DLD1 (cell line): ENCODE measurements at regions not wholly inside any gene's neighbourhood (a gene's known extent, or its start where the extent isn't known, plus 50 kb on each side); places are given as distances from the start of the nearest gene placed in this dataset.

Experiments
- in situ Hi-C: cut with HindIII; loops from 2 replicates; pipeline ENCODE4 v1.10.0; 2017; ENCODE audit warnings: low sequenced_read_pairs

DNA sequence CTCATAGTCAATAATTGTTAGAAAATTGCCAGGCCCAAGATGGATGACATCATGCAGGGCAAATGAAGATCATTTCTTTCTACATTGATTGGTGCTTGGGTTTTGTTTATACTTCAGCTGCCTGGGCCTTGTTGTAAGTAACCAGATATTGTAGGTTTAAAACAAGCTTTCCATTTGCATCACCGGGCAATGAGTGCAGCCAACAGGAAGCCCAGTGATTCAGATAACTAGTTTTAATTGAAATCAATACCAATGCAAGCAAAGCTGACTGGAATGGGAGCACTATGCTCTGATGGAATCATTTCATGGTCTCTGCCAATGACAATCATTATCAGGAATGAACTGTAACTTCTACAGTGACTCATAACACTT, 279.3 kb downstream of the DUSP6 start:
- in situ Hi-C loops, result loop anchor here (25.0 kb wide), 1 partner anchor 389 kb away; no protein-coding TSS in a partner anchor

DNA sequence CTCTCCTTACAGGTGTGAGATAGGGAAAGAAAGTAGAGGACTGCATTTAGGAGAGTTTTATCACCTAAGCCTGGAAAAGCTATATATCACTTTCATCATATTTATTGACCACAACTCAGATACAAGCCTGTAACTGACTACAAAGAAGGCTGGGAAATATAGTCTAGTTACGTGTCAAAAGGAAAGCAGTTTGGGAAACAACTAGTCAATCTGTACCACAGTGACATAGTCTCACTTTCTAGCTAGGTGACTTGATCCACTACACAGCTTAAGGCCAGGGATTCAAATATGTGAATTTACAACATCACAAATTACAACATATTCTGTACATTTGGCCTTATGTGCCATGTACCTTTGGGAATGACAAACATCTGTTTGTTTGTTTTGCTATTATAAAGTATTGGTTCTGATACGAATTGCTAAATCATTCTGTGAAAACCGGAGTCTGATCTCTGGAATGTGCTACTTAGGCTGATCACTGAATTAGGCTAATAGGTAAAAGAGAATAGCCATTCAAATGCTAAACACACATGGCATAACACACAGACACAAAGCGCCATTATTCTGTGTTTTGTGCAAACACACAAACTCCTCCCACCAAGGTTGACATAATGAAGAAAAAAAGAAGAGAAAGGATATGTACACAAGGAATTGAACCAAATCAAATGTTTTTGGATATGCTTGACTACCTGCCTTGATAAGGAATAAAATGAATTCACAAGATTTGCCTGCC, 279.8 kb downstream of the DUSP6 start:
- in situ Hi-C loops, result loop anchor here (25.0 kb wide), 1 partner anchor 390 kb away; no protein-coding TSS in a partner anchor

DNA sequence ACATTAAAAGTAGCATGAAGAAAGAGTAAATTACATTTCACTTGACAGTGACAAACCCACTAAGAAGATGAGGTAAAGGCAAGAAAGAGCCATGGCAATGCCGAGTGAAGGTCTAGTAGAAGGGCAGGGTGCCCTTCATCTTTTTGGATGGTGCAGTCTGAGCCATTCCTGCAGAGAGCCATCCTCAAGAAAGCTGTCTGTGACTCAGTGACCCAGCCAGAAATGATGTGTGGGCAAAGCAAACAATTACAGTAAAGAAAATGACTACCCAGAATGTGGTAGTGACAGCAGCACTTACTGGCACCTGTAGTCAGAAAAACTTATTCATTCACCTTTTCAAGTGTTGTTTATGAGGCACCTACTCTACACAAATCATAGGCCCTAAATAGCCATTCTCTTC, 281.7 kb downstream of the DUSP6 start:
- in situ Hi-C loops, result loop anchor here (25.0 kb wide), 1 partner anchor 392 kb away; no protein-coding TSS in a partner anchor

- in situ Hi-C loops, result loop anchor here (25.0 kb wide), 1 partner anchor 393 kb away; no protein-coding TSS in a partner anchor
Measured at GRCh38 chr12:89069431-89069830, 282.9 kb downstream of the DUSP6 start.

GRCh38 chr12:89067421-89068187, 284.7 kb downstream of the DUSP6 start:
- in situ Hi-C loops, result loop anchor here (25.0 kb wide), 1 partner anchor 395 kb away; no protein-coding TSS in a partner anchor

GRCh38 chr12:89064780-89065179, 287.5 kb downstream of the DUSP6 start:
- in situ Hi-C loops, result loop anchor here (25.0 kb wide), 1 partner anchor 398 kb away; no protein-coding TSS in a partner anchor

- in situ Hi-C loops, result loop anchor here (25.0 kb wide), 1 partner anchor 398 kb away; no protein-coding TSS in a partner anchor
Measured at GRCh38 chr12:89064151-89064550, 288.1 kb downstream of the DUSP6 start.

DNA sequence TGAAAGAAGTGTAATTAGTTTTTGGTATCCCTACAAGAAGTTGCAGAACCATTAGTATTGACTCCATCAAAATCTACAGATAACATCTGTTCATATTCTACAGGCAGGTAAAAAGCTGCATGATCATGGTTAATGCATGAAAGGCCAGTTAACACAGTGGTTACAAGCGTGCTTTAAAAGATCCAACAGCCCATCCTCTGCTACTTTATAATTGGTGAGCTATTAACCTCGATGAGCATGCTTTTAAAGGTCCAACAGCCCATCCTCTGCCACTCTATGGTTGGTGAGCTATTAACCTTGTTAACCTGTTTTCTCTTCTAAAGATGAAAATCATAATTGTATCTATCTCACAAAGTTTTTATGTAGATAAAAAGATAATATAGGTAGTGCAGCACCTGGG, 289.3 kb downstream of the DUSP6 start:
- in situ Hi-C loops, result loop anchor here (25.0 kb wide), 1 partner anchor 399 kb away; no protein-coding TSS in a partner anchor

GRCh38 chr12:89059721-89060541, 292.4 kb downstream of the DUSP6 start:
- in situ Hi-C loops, result loop anchor here (25.0 kb wide), 1 partner anchor 402 kb away; no protein-coding TSS in a partner anchor

DNA sequence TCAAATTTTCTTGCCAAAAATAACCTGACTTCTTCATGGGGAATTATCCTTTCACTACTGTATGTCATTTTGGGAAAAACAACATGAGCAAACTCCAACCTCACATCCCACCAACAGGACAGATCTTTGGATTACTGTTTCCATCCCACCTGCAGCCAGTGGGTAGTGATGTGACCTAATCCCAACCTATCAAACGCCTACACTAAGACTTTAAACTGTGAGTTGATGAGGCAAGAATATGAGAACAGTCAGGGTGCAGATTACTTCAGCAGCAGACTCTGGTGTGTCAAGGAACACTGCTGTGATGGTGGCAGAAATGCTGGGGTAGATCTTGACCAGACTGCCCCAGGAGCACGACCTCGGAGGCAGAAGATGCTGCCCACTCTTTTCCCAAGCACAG, 293.2 kb downstream of the DUSP6 start:
- in situ Hi-C loops, result loop anchor here (25.0 kb wide), 1 partner anchor 403 kb away; no protein-coding TSS in a partner anchor

DNA sequence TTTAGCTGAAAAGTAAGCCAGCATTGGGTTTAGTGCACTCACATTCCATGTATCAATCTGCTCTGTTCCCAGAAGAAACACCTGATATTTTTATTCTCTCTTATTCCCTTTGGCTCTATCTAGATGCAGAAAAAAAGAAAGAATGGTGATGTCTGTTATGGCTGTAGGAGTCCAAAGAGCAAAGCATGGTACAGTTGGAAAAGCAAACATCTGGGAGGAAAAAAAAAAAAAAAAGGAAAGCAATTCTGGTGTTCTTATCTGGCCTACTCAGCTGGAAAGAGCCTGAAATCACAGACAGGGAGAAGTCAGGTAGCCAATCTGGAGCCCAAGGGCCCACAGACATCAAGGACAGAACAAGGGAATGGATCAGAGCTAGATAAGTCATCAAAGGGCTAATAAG, 293.9 kb downstream of the DUSP6 start:
- in situ Hi-C loops, result loop anchor here (25.0 kb wide), 1 partner anchor 404 kb away; no protein-coding TSS in a partner anchor

DNA sequence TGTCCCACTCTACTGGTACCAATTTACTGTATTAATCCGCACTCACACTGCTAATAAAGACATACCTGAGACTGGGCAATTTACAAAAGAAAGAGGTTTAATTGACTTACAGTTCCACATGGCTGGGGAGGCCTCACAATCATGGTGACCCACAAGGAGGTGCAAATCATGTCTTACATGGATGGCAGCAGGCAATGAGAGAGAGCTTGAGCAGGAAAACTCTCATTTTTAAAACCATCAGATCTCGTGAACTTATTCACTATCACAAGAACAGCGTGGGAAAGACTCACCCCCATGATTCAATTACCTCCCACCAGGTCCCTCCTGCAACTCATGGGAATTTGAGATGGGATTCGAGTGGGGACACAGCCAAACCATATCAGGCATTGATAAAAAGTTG, 298.5 kb downstream of the DUSP6 start:
- in situ Hi-C loops, result loop anchor here (25.0 kb wide), 1 partner anchor 408 kb away; no protein-coding TSS in a partner anchor

GRCh38 chr12:89051065-89051677, 301.1 kb downstream of the DUSP6 start:
- in situ Hi-C loops, result loop anchor here (25.0 kb wide), 1 partner anchor 411 kb away; no protein-coding TSS in a partner anchor

GRCh38 chr12:89047856-89048418, 304.4 kb downstream of the DUSP6 start:
- in situ Hi-C loops, result loop anchor here (10.0 kb wide), 1 partner anchor 297 kb away; no protein-coding TSS in a partner anchor

DNA sequence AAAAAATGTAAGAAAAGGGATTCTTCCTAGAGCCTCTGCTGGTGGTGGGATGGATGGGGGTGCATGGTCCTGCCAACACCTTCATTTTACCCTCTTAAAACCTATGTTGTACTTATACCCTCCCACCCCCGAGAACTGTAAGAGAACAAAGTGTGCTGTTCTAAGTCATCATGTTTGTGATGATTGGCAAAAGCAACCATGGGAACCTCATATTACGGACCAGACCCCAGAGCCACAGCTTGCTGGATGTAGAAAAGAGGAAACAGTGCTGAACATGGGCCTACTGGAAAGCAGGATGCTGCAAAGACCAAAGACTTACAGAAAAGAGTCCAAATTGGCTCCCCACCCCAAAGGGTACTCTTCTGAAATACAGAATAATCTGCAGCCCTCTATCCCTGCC, 311.2 kb downstream of the DUSP6 start:
- in situ Hi-C loops, result loop anchor here (10.0 kb wide), 1 partner anchor 304 kb away; no protein-coding TSS in a partner anchor

DNA sequence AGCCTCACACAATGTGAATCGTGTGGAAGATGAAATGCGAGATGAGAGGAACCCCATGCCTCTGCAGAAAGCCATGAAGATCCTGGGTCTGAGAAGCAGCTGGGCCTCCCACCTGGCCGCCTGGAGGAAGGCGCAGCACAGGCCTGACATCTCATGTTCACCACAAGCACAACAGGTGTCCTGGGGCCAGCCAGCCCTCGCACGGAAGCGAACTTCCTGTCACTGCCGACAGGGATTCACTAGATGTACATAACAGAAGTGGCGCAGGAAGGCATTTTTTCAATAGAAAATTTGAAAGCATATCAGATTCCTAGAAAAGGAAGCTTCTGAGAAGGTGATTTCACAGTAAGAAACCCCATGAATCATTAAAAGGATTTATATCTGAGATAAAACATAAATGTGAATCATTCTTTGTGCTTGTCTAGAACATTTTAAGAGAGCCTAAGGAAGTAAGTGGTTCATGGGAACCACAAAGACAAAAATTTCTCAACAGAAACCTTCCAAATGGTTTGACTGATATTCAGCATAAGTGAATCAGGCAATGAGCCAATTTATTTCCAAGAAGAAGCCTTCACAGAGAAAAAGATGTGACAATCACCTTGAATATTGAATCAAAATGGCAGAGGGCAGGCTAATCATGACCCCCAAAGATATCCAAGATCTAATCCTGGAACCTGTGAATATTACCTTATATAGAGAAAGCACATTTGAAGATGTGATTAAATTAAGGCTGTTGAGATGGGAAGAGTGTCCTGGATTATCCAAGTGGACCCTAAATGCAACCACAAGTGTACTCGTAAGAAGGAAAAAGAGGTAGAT, 311.9 kb downstream of the DUSP6 start:
- in situ Hi-C loops, result loop anchor here (10.0 kb wide), 1 partner anchor 304 kb away; no protein-coding TSS in a partner anchor

GRCh38 chr12:89038831-89039512, 313.3 kb downstream of the DUSP6 start:
- in situ Hi-C loops, result no loop called here

DNA sequence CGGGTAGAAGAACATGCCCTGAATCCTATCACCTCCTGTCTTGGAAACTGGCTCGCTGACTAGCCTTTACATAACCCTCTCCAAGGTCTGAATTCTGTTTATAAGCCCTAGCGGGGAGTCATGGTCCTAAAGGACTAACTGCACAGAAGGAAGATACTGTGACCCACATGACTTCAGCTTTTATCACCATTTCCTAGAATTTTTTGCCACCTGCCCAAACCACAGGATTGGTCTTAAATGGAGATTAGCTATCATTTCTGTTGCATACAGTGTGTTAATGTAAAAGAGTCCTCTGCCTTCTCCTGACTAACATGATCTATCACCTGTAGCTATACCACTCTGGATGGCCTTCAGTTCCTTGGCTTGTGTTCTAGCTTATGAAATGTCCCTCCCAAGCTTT, 319.2 kb downstream of the DUSP6 start:
- in situ Hi-C loops, result no loop called here
